GM13976 (cell line): ENCODE measurements at regions not wholly inside any gene's neighbourhood (a gene's known extent, or its start where the extent isn't known, plus 50 kb on each side); places are given as distances from the start of the nearest gene placed in this dataset.

Source experiments
- DNase-seq: peaks from one replicate; pipeline ENCODE4 v3.0.0; 2012; ENCODE audit warnings: low spot score
- in situ Hi-C: fragments of 300-500 bp; cut with MboI; formaldehyde crosslinking; loops from one replicate; pipeline ENCODE4 v1.12.0; 2022; ENCODE audit warnings: low sequenced_read_pairs, mixed read lengths, inconsistent platforms; ENCODE audit not compliant: unreplicated experiment
- TF ChIP-seq, protein P1 (sequence below): IDR thresholded peaks from 2 replicates; pipeline ENCODE4 v1.5.1; 2012; ENCODE audit warnings: borderline replicate concordance, mild to moderate bottlenecking; ENCODE audit not compliant: insufficient read depth; ENCODE audit errors: extremely low read depth, missing control alignments, control extremely low read depth

- in situ Hi-C loops: no loop called here
- TF ChIP-seq, protein P1, sequence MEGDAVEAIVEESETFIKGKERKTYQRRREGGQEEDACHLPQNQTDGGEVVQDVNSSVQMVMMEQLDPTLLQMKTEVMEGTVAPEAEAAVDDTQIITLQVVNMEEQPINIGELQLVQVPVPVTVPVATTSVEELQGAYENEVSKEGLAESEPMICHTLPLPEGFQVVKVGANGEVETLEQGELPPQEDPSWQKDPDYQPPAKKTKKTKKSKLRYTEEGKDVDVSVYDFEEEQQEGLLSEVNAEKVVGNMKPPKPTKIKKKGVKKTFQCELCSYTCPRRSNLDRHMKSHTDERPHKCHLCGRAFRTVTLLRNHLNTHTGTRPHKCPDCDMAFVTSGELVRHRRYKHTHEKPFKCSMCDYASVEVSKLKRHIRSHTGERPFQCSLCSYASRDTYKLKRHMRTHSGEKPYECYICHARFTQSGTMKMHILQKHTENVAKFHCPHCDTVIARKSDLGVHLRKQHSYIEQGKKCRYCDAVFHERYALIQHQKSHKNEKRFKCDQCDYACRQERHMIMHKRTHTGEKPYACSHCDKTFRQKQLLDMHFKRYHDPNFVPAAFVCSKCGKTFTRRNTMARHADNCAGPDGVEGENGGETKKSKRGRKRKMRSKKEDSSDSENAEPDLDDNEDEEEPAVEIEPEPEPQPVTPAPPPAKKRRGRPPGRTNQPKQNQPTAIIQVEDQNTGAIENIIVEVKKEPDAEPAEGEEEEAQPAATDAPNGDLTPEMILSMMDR: no peak
Measured at GRCh38 chr6:122005661-122006060, 393.8 kb upstream of the HSF2 start.

GRCh38 chr6:122007339-122007738 is 392.1 kb upstream of the HSF2 start:
- in situ Hi-C loops: no loop called here
- DNase-seq: no peak
- TF ChIP-seq, protein P1: no peak

More at GRCh38 chr6:122005661-122006060, 393.8 kb upstream of the HSF2 start:
- DNase-seq: no peak

- in situ Hi-C loops: no loop called here
- TF ChIP-seq, protein P1: peak; percentile 0
- no peak for DNase-seq
Measured at GRCh38 chr6:122008101-122008999, 391.1 kb upstream of the HSF2 start.

DNA sequence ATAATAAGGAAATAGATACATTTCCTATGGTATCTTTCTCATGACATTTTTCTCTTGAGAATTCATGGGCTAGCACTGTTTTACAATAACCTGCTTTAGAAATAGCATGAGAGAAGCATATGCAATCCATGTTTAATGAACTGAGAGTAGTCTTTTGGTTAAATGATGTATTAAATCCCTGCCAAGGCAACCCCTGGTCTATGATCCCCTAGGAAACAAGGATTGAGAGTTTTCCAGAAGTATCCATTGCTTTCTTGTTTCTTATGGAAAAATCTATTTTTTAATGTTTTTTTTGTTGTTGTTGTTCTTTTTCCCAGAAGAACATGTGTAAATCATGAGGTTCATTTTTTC is 390.5 kb upstream of the HSF2 start:
- in situ Hi-C loops: no loop called here
- TF ChIP-seq, protein P1: no peak
- DNase-seq: no peak

- DNase-seq: no peak
- TF ChIP-seq, protein P1: no peak
- in situ Hi-C loops: no loop called here
Measured at GRCh38 chr6:122012578-122012977, 386.9 kb upstream of the HSF2 start.

- TF ChIP-seq, protein P1: no peak
- no peak for DNase-seq
- in situ Hi-C loops: no loop called here
Measured at GRCh38 chr6:122014961-122015360, 384.5 kb upstream of the HSF2 start.
